K562 (cell line): ENCODE measurements at regions not wholly inside any gene's neighbourhood (a gene's known extent, or its start where the extent isn't known, plus 50 kb on each side); places are given as distances from the start of the nearest gene placed in this dataset.

Experiments used
- ATAC-seq: fragments of 200-7000 bp; cut with Tn5 transposase; 3 replicates; pipeline ENCODE4 v1.9.1; 2020; ENCODE audit warnings: moderate library complexity
- BruUV-seq: library from RNA; stranded (reverse); fragments of 400-500 nt; replicated peaks from 2 replicates; lab custom pipeline; 2021; lab: Mats Ljungman, UMichigan
- CTCF ChIA-PET: fragments of 300-600 bp; formaldehyde crosslinking; extraction: SDS; loops from one replicate; lab custom pipeline; 2021; ENCODE audit warnings: low intra/inter-chr PET ratio; lab: Yijun Ruan, JAX
- POLR2A ChIA-PET: fragments of 300-600, 350-650 bp; sonication (Branson Sonifier 250); formaldehyde crosslinking; extraction: SDS; loops from one replicate; lab custom pipeline; 2021; ENCODE audit warnings: antibody characterized with exemption, inconsistent platforms; lab: Yijun Ruan, JAX
- DNase-seq, 4 experiments: peaks; one replicate each; pipeline versions ENCODE4 v3.0.0 to v3.0.0-alpha.2; 2011 to 2018; ENCODE audit warnings: low spot score in 3 of 4, mixed read lengths in 3 of 4; ENCODE audit errors: extremely low read depth in 1 of 4
- FAIRE-seq: peaks from 2 replicates; lab custom pipeline; 2011; peaks lifted over from hg19 to GRCh38; lab: Jason Lieb, UNC
- H2AFZ ChIP-seq: 2 replicates; pipeline ENCODE4 v1.6.0; 2011; ENCODE audit warnings: low read depth, low read length, control low read depth, inconsistent platforms
- H3K27ac ChIP-seq: fragments of 200-600 bp; 3 replicates; pipeline ENCODE4 v1.8.0; 2011; ENCODE audit warnings: low read depth, mild to moderate bottlenecking, control low read depth, inconsistent platforms, low read length, moderate library complexity, mixed read lengths; ENCODE audit errors: extremely low read depth
- H3K27me3 ChIP-seq, 2 experiments: fragments of 300-600 bp in 1 of 2; 2 replicates in 1 of 2; 3 replicates in 1 of 2; pipeline versions ENCODE4 v1.6.0 to v1.8.0; 2011; ENCODE audit warnings: inconsistent platforms in 2 of 2, low read length in 2 of 2, mild to moderate bottlenecking in 1 of 2, mixed read lengths in 1 of 2, moderate library complexity in 1 of 2; ENCODE audit not compliant: control insufficient read depth in 2 of 2, insufficient read depth in 2 of 2
- H3K36me3 ChIP-seq: fragments of 300-600 bp; 3 replicates; pipeline ENCODE4 v1.8.0; 2011; ENCODE audit warnings: mild to moderate bottlenecking, low read length, inconsistent platforms; ENCODE audit not compliant: control insufficient read depth, insufficient read depth
- H3K4me1 ChIP-seq, 2 experiments: fragments of 200-600 bp in 1 of 2; replicated peaks in 1 of 2; 2 replicates in 1 of 2; 3 replicates in 1 of 2; pipeline versions ENCODE4 v1.5.1 to v1.8.0; 2011; ENCODE audit warnings: inconsistent platforms in 2 of 2, low read length in 2 of 2, mild to moderate bottlenecking in 1 of 2, mixed read lengths in 1 of 2, moderate library complexity in 1 of 2; ENCODE audit not compliant: control insufficient read depth in 2 of 2, insufficient read depth in 2 of 2
- H3K4me2 ChIP-seq: 2 replicates; pipeline ENCODE4 v1.6.1; 2011; ENCODE audit warnings: low read length, control low read depth, inconsistent platforms, mixed read lengths; ENCODE audit not compliant: insufficient read depth
- H3K4me3 ChIP-seq: fragments of 200-600 bp; sonication (generic), shearing (Covaris generic); 2 replicates; pipeline ENCODE4 v1.5.1; 2016; ENCODE audit warnings: control low read depth, inconsistent platforms
- H3K79me2 ChIP-seq: fragments of 200-600 bp; 3 replicates; pipeline ENCODE4 v1.8.0; 2011; ENCODE audit warnings: low read length, inconsistent platforms; ENCODE audit not compliant: control insufficient read depth, insufficient read depth
- H3K9ac ChIP-seq, 2 experiments: 2 replicates each; pipeline versions ENCODE4 v1.6.0 to v1.6.1; 2011; ENCODE audit warnings: low read depth in 2 of 2, low read length in 2 of 2, control low read depth in 1 of 2, inconsistent platforms in 1 of 2, mild to moderate bottlenecking in 1 of 2, mixed read lengths in 1 of 2; ENCODE audit not compliant: insufficient read depth in 1 of 2
- H3K9me1 ChIP-seq: one replicate; pipeline ENCODE4 v1.6.0; 2011; ENCODE audit warnings: inconsistent platforms, mild to moderate bottlenecking, low read length, moderate library complexity; ENCODE audit not compliant: control insufficient read depth, insufficient read depth
- H3K9me3 ChIP-seq: replicated peaks from 2 replicates; pipeline ENCODE4 v1.5.1; 2011; ENCODE audit warnings: low read depth, low read length, inconsistent platforms; ENCODE audit not compliant: control insufficient read depth, insufficient read depth
- H4K20me1 ChIP-seq: replicated peaks from 2 replicates; pipeline ENCODE4 v1.6.1; 2011; ENCODE audit warnings: low read length, inconsistent platforms, mixed read lengths; ENCODE audit not compliant: control insufficient read depth, insufficient read depth
- ATF1 ChIP-seq, 2 experiments: fragments of 450-650 bp in 1 of 2; IDR thresholded peaks; 2 replicates each; pipeline ENCODE4 v1.6.1; 2016; ENCODE audit warnings: missing compliant biosample characterization in 1 of 2, missing genetic modification characterization in 1 of 2
- ATF3 ChIP-seq, 2 experiments: fragments of 450-650 bp in 1 of 2; sonication (generic) in 1 of 2; formaldehyde crosslinking in 1 of 2; IDR thresholded peaks in 1 of 2; conservative IDR thresholded peaks in 1 of 2; 2 replicates each; pipeline versions ENCODE4 v1.6.1 to v1.8.1; 2016 to 2023; ENCODE audit warnings: mild to moderate bottlenecking in 2 of 2, moderate library complexity in 2 of 2, inconsistent platforms in 1 of 2, missing genetic modification reagents in 1 of 2
- NEUROD1 ChIP-seq: fragments of 150-350 bp; IDR thresholded peaks from 2 replicates; pipeline ENCODE4 v1.6.1; 2014; ENCODE audit warnings: borderline replicate concordance, low read length, low read depth; ENCODE audit not compliant: partially characterized antibody
- SMAD3 ChIP-seq: fragments of 450-650 bp; formaldehyde crosslinking; conservative IDR thresholded peaks from 2 replicates; pipeline ENCODE4 v1.4.0; 2020; ENCODE audit warnings: mild to moderate bottlenecking
- whole genome bisulfite sequencing: fragments of 100-300 bp; shearing (Covaris generic); methylation state at CpG from one replicate; pipeline ENCODE4 v1.1.6; 2016; ENCODE audit warnings: low coverage, mixed read lengths; ENCODE audit not compliant: insufficient coverage; ENCODE audit errors: missing lambda C conversion rate; 5-methylcytosine and 5-hydroxymethylcytosine counted together
- in situ Hi-C: fragments of 300-500 bp; cut with MboI; formaldehyde crosslinking; loops from 4 replicates; pipeline ENCODE4 v1.15.0; 2018; ENCODE audit warnings: inconsistent platforms, mixed read lengths
- intact Hi-C: fragments of 100-400 bp; cut with micrococcal nuclease; formaldehyde crosslinking; loops from 2 replicates; pipeline ENCODE4 v1.14.2; 2022
- TF ChIP-seq, protein P1 (sequence below): sonication (generic); formaldehyde crosslinking; IDR thresholded peaks from 2 replicates; pipeline ENCODE4 v1.9.0; 2022; ENCODE audit warnings: mild to moderate bottlenecking, missing genetic modification reagents

GRCh38 chr17:79276821-79277220 is 202.2 kb downstream of the ENGASE start:
- POLR2A ChIA-PET = interaction anchor here (0.6 kb wide), 1 partner anchor 227 kb away, joined by 3 read pairs; no protein-coding TSS in a partner anchor
- FAIRE-seq = no peak
- no peak for ATAC-seq

More at GRCh38 chr17:79276821-79277220, 202.2 kb downstream of the ENGASE start:
- intact Hi-C loops = no loop called here
- no peak overlapping the region for H3K4me3 ChIP-seq
- no peak for TF ChIP-seq ATF1 (CRISPR knock-in tag; IDR thresholded peaks at IDR 0.05)
- TF ChIP-seq ATF1 (tag; IDR thresholded peaks at IDR 0.05) = 0 out of 2 replicates have a peak, but pooled peaks have one; percentile 15
- peak; percentile 64; the same call in 1 of the 2 replicates for TF ChIP-seq ATF3 (IDR thresholded peaks at IDR 0.05)
- no peak for TF ChIP-seq ATF3 (CRISPR knock-in tag; conservative IDR thresholded peaks at IDR 0.05)
- no peak for TF ChIP-seq NEUROD1
- TF ChIP-seq SMAD3 (CRISPR knock-in tag) = no peak
- TF ChIP-seq, protein P1, sequence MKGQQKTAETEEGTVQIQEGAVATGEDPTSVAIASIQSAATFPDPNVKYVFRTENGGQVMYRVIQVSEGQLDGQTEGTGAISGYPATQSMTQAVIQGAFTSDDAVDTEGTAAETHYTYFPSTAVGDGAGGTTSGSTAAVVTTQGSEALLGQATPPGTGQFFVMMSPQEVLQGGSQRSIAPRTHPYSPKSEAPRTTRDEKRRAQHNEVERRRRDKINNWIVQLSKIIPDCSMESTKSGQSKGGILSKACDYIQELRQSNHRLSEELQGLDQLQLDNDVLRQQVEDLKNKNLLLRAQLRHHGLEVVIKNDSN (CRISPR knock-in tag) = no peak
- H3K4me1 ChIP-seq = peaks cover 0 to 3% of the 10 kb centered on the region in 2 experiments; a peak in 2 of 5 replicates
- in situ Hi-C loops = no loop called here
- H3K36me3 ChIP-seq = no peaks in the 10 kb centered on the region
- DNase-seq = no peak
- H3K9ac ChIP-seq = peak overlapping the region in 1 of 2 experiments; percentile 26; a peak in 1 of 4 replicates
- no peaks in the 10 kb centered on the region for H3K9me1 ChIP-seq
- H3K9me3 ChIP-seq = no peaks in the 10 kb centered on the region
- H3K27ac ChIP-seq = no peak overlapping the region
- no peak overlapping the region for H2AFZ ChIP-seq
- H3K27me3 ChIP-seq = peaks cover 3 to 36% of the 10 kb centered on the region in 2 experiments; a peak in 3 of 5 replicates
- CTCF ChIA-PET = no interaction called here
- WGBS = 0% methylated on average over 3 of the region's 3 CpGs
- no peaks in the 10 kb centered on the region for H3K79me2 ChIP-seq
- no peak overlapping the region for H3K4me2 ChIP-seq
- no TSS peak for BruUV-seq
- H4K20me1 ChIP-seq = peaks cover 11% of the 10 kb centered on the region; the same call in 1 of the 2 replicates
